ENCODE measurements at regions not wholly inside any gene's neighbourhood (a gene's known extent, or its start where the extent isn't known, plus 50 kb on each side); places are given as distances from the start of the nearest gene placed in this dataset.

GRCh38 chr5:54366707-54367106 lies 56.3 kb upstream of the ARL15 start:
- no peak for DNase-seq

GRCh38 chr5:54363669-54364068 lies 53.3 kb upstream of the ARL15 start:
- DNase-seq, result peak; percentile 43

GRCh38 chr5:54362992-54363625 lies 52.7 kb upstream of the ARL15 start:
- DNase-seq, result peak; percentile 60

DNA sequence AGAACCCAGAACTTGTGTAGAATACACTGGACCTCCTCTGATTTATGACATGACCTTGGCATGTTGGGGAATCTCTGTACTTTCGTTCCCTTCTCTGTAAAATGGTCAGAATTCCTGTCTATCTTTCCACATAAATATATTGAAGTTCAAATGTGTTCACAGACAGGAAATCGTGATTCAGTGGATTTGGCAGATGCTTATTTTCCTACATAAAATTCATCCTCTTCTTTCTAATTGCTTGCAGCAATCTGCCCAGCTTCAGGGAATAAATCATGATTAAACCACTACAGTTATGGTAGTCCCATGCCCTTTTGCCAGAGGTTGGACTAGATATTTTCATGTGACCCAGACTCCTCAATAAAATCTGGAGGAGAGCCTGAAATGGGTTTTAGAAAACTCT lies 52.1 kb upstream of the ARL15 start:
- DNase-seq, result peak; percentile 77

DNA sequence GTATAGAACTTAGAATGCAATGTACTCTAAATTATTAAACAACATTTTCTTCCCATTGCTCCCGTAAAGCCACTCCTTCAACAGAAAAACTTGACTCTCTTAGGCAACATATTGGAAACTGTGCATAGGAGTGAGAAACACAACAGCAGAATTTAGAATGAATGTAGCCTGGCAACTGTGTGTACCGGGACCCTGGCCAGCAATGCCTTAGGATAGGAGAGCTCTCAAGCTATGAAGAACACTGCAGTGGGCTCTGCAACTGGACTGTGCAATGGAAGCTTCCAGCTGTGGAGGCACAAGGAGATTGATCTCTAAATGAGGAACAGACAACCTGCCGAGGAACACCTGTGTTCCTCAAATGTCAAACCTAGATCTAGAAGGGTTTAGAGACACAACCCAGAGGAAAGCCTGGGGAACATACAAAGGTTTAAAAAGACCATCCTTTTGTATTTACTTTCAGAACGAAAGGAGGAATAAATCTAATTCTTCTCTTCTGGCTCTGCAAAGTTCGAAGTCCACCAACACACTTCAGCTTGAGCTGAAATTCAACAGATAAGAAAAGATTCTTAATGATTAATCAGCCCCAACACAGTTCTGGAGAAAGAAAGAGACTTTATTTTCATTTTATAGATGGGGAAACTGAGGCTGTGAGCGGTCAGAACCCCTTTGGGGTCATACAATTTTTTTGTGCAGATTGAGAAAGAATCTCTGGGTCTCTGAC lies 51.5 kb upstream of the ARL15 start:
- DNase-seq, result no peak

GRCh38 chr5:54360925-54361662 lies 50.7 kb upstream of the ARL15 start:
- DNase-seq, result no peak
